ENCODE measurements at regions not wholly inside any gene's neighbourhood (a gene's known extent, or its start where the extent isn't known, plus 50 kb on each side); places are given as distances from the start of the nearest gene placed in this dataset.

- Histone ChIP-seq H4K20me1 (ENCODE audit: insufficient read depth, low read length) (no peaks in the 10 kb centered on the region), H3K4me1 (ENCODE audit: insufficient read depth, low read length) (no peaks in the 10 kb centered on the region), H3K27ac (ENCODE audit: low read length) (no peak overlapping the region), H3K4me2 (ENCODE audit: insufficient read depth, low read length) (no peak overlapping the region), H3K9me3 (ENCODE audit: insufficient read depth, low read length, severe bottlenecking) (no peaks in the 10 kb centered on the region), H3K4me3 (ENCODE audit: low read depth in 1 of 2, low read length in 2 of 2) (no peak overlapping the region), H3K79me2 (ENCODE audit: insufficient read depth, low read length) (no peaks in the 10 kb centered on the region), H3K27me3 (ENCODE audit: insufficient read depth, low read length, poor library complexity) (no peaks in the 10 kb centered on the region), H3K36me3 (ENCODE audit: insufficient read depth, low read length) (no peaks in the 10 kb centered on the region), H2AFZ (ENCODE audit: low read depth, low read length) (no peak overlapping the region), H3K9ac (ENCODE audit: low read depth, low read length) (no peak overlapping the region)
- no peak for DNase-seq
- no peak for TF ChIP-seq EZH2 (IDR thresholded peaks at IDR 0.05; ENCODE audit: borderline replicate concordance, low read depth, low read length, severe bottlenecking)
- TF ChIP-seq CTCF (IDR thresholded peaks at IDR 0.05; ENCODE audit: borderline replicate concordance, extremely low read depth, low read length, poor library complexity, severe bottlenecking): no peak
- ATAC-seq (ENCODE audit: insufficient read depth, low read depth): no peak
Observed at GRCh38 chr1:102190429-102190828, 193.7 kb upstream of the OLFM3 start.

- H3K4me2 ChIP-seq (ENCODE audit: insufficient read depth, low read length): no peak overlapping the region
- H3K9ac ChIP-seq (ENCODE audit: low read depth, low read length): no peak overlapping the region
- H3K4me1 ChIP-seq (ENCODE audit: insufficient read depth, low read length): no peaks in the 10 kb centered on the region
- ATAC-seq (ENCODE audit: insufficient read depth, low read depth) (no peak), DNase-seq (no peak)
- no peaks in the 10 kb centered on the region for H3K79me2 ChIP-seq (ENCODE audit: insufficient read depth, low read length)
- TF ChIP-seq CTCF (IDR thresholded peaks at IDR 0.05; ENCODE audit: borderline replicate concordance, extremely low read depth, low read length, poor library complexity, severe bottlenecking) (no peak), EZH2 (IDR thresholded peaks at IDR 0.05; ENCODE audit: borderline replicate concordance, low read depth, low read length, severe bottlenecking) (no peak)
- no peak overlapping the region for H2AFZ ChIP-seq (ENCODE audit: low read depth, low read length)
- H3K4me3 ChIP-seq (ENCODE audit: low read depth in 1 of 2, low read length in 2 of 2): no peak overlapping the region
- no peaks in the 10 kb centered on the region for H3K27me3 ChIP-seq (ENCODE audit: insufficient read depth, low read length, poor library complexity)
- H3K9me3 ChIP-seq (ENCODE audit: insufficient read depth, low read length, severe bottlenecking): no peaks in the 10 kb centered on the region
- no peaks in the 10 kb centered on the region for H4K20me1 ChIP-seq (ENCODE audit: insufficient read depth, low read length)
- H3K27ac ChIP-seq (ENCODE audit: low read length): no peak overlapping the region
- H3K36me3 ChIP-seq (ENCODE audit: insufficient read depth, low read length): no peaks in the 10 kb centered on the region
Observed at GRCh38 chr1:102186536-102186935, 189.8 kb upstream of the OLFM3 start.

GRCh38 chr1:102185260-102185659 is 188.5 kb upstream of the OLFM3 start:
- Histone ChIP-seq H3K36me3 (ENCODE audit: insufficient read depth, low read length) (no peaks in the 10 kb centered on the region), H3K4me2 (ENCODE audit: insufficient read depth, low read length) (no peak overlapping the region), H3K9ac (ENCODE audit: low read depth, low read length) (no peak overlapping the region), H4K20me1 (ENCODE audit: insufficient read depth, low read length) (no peaks in the 10 kb centered on the region), H3K79me2 (ENCODE audit: insufficient read depth, low read length) (no peaks in the 10 kb centered on the region), H2AFZ (ENCODE audit: low read depth, low read length) (no peak overlapping the region), H3K27ac (ENCODE audit: low read length) (no peak overlapping the region), H3K4me3 (ENCODE audit: low read depth in 1 of 2, low read length in 2 of 2) (no peak overlapping the region), H3K9me3 (ENCODE audit: insufficient read depth, low read length, severe bottlenecking) (no peaks in the 10 kb centered on the region), H3K4me1 (ENCODE audit: insufficient read depth, low read length) (no peaks in the 10 kb centered on the region), H3K27me3 (ENCODE audit: insufficient read depth, low read length, poor library complexity) (no peaks in the 10 kb centered on the region)
- TF ChIP-seq EZH2 (IDR thresholded peaks at IDR 0.05; ENCODE audit: borderline replicate concordance, low read depth, low read length, severe bottlenecking) (no peak), CTCF (IDR thresholded peaks at IDR 0.05; ENCODE audit: borderline replicate concordance, extremely low read depth, low read length, poor library complexity, severe bottlenecking) (no peak)
- ATAC-seq (ENCODE audit: insufficient read depth, low read depth): no peak
- no peak for DNase-seq

GRCh38 chr1:102184477-102184876 is 187.8 kb upstream of the OLFM3 start:
- TF ChIP-seq EZH2 (IDR thresholded peaks at IDR 0.05; ENCODE audit: borderline replicate concordance, low read depth, low read length, severe bottlenecking) (no peak), CTCF (IDR thresholded peaks at IDR 0.05; ENCODE audit: borderline replicate concordance, extremely low read depth, low read length, poor library complexity, severe bottlenecking) (no peak)
- H3K27me3 ChIP-seq (ENCODE audit: insufficient read depth, low read length, poor library complexity): no peaks in the 10 kb centered on the region
- no peaks in the 10 kb centered on the region for H3K4me1 ChIP-seq (ENCODE audit: insufficient read depth, low read length)
- no peaks in the 10 kb centered on the region for H4K20me1 ChIP-seq (ENCODE audit: insufficient read depth, low read length)
- no peak for DNase-seq
- no peak overlapping the region for H3K4me3 ChIP-seq (ENCODE audit: low read depth in 1 of 2, low read length in 2 of 2)
- no peak overlapping the region for H3K27ac ChIP-seq (ENCODE audit: low read length)
- no peak overlapping the region for H2AFZ ChIP-seq (ENCODE audit: low read depth, low read length)
- ATAC-seq (ENCODE audit: insufficient read depth, low read depth): no peak
- no peaks in the 10 kb centered on the region for H3K9me3 ChIP-seq (ENCODE audit: insufficient read depth, low read length, severe bottlenecking)
- H3K9ac ChIP-seq (ENCODE audit: low read depth, low read length): no peak overlapping the region
- H3K4me2 ChIP-seq (ENCODE audit: insufficient read depth, low read length): no peak overlapping the region
- no peaks in the 10 kb centered on the region for H3K79me2 ChIP-seq (ENCODE audit: insufficient read depth, low read length)
- H3K36me3 ChIP-seq (ENCODE audit: insufficient read depth, low read length): no peaks in the 10 kb centered on the region

Measured in DND-41 (cell line).